GM12878 (cell line): ENCODE measurements at regions not wholly inside any gene's neighbourhood (a gene's known extent, or its start where the extent isn't known, plus 50 kb on each side); places are given as distances from the start of the nearest gene placed in this dataset.

Experiments
- ATAC-seq: fragments of 200-7000 bp; cut with Tn5 transposase; 3 replicates; pipeline ENCODE4 v1.9.1; 2020; ENCODE audit warnings: mild to moderate bottlenecking, moderate library complexity
- BruUV-seq: library from RNA; stranded (reverse); fragments of 400-500 nt; replicated peaks from 2 replicates; lab custom pipeline; 2021; lab: Mats Ljungman, UMichigan
- CTCF ChIA-PET: fragments of 300-600 bp; sonication (Branson Sonifier 250); formaldehyde crosslinking; extraction: SDS; loops from one replicate; lab custom pipeline; 2021; ENCODE audit warnings: inconsistent platforms; lab: Yijun Ruan, JAX
- POLR2A ChIA-PET: fragments of 350-600 bp; formaldehyde crosslinking; extraction: SDS; loops from one replicate; lab custom pipeline; 2021; ENCODE audit warnings: inconsistent platforms; lab: Charles Lee
- RAD21 ChIA-PET: fragments of 300-600 bp; sonication (Branson Sonifier 250); formaldehyde crosslinking; loops from one replicate; lab custom pipeline; 2023; ENCODE audit warnings: antibody characterized with exemption; ENCODE audit not compliant: unreplicated experiment; lab: Charles Lee
- SMC1A ChIA-PET: fragments of 300-600 bp; sonication (Branson Sonifier 250); formaldehyde crosslinking; loops from one replicate; lab custom pipeline; 2023; ENCODE audit not compliant: unreplicated experiment, uncharacterized antibody; lab: Charles Lee
- DNase-seq: peaks from one replicate; pipeline ENCODE4 v3.0.0-alpha.2; 2011; ENCODE audit warnings: low read depth, low spot score
- FAIRE-seq: peaks from 3 replicates; lab custom pipeline; 2011; peaks lifted over from hg19 to GRCh38; lab: Jason Lieb, UNC
- H2AFZ ChIP-seq: 2 replicates; pipeline ENCODE4 v1.6.0; 2011; ENCODE audit warnings: low read depth, low read length, control low read depth; ENCODE audit not compliant: control insufficient read depth
- H3K27ac ChIP-seq: 2 replicates; pipeline ENCODE4 v1.5.1; 2011; ENCODE audit warnings: control low read depth; ENCODE audit not compliant: control insufficient read depth, insufficient read depth
- H3K27me3 ChIP-seq, 2 experiments: replicated peaks in 1 of 2; 2 replicates each; pipeline versions ENCODE4 v1.6.0 to v1.6.1; 2011; ENCODE audit warnings: low read length in 1 of 2; ENCODE audit not compliant: control insufficient read depth in 2 of 2, insufficient read depth in 2 of 2
- H3K36me3 ChIP-seq, 2 experiments: 2 replicates each; pipeline ENCODE4 v1.5.1; 2011; ENCODE audit warnings: low read length in 1 of 2; ENCODE audit not compliant: control insufficient read depth in 2 of 2, insufficient read depth in 2 of 2
- H3K4me1 ChIP-seq: 2 replicates; pipeline ENCODE4 v1.6.1; 2011; ENCODE audit warnings: mild to moderate bottlenecking, low read length, moderate library complexity, mixed read lengths; ENCODE audit not compliant: control insufficient read depth, insufficient read depth
- H3K4me2 ChIP-seq: 2 replicates; pipeline ENCODE4 v1.6.0; 2011; ENCODE audit warnings: control low read depth; ENCODE audit not compliant: control insufficient read depth, insufficient read depth
- H3K4me3 ChIP-seq: fragments of 200-600 bp; sonication (generic); 2 replicates; pipeline ENCODE4 v1.5.1; 2016
- H3K79me2 ChIP-seq: 2 replicates; pipeline ENCODE4 v1.6.0; 2011; ENCODE audit warnings: low read length; ENCODE audit not compliant: control insufficient read depth, insufficient read depth
- H3K9ac ChIP-seq: 2 replicates; pipeline ENCODE4 v1.8.0; 2011; ENCODE audit warnings: low read length, control low read depth, mixed read lengths; ENCODE audit not compliant: control insufficient read depth, insufficient read depth
- H3K9me3 ChIP-seq: replicated peaks from 3 replicates; pipeline ENCODE4 v1.5.1; 2011; ENCODE audit warnings: mild to moderate bottlenecking, low read length; ENCODE audit not compliant: control insufficient read depth, insufficient read depth
- H4K20me1 ChIP-seq: 2 replicates; pipeline ENCODE4 v1.6.0; 2011; ENCODE audit not compliant: control insufficient read depth, insufficient read depth
- RAD21 ChIP-seq: IDR thresholded peaks from 2 replicates; pipeline ENCODE4 v1.6.1; 2011; ENCODE audit warnings: mild to moderate bottlenecking, low read depth, low read length, moderate library complexity; ENCODE audit not compliant: insufficient read depth
- SMC3 ChIP-seq: IDR thresholded peaks from 2 replicates; pipeline ENCODE4 v1.6.1; 2011; ENCODE audit warnings: low read length, improper control_type of control experiment, borderline replicate concordance
- SREBF2 ChIP-seq: IDR thresholded peaks from 2 replicates; pipeline ENCODE4 v1.6.1; 2012; ENCODE audit warnings: mild to moderate bottlenecking, low read length
- SUZ12 ChIP-seq: fragments of 200-600 bp; sonication (generic); IDR thresholded peaks from one replicate; pipeline ENCODE4 v1.6.1; 2018; ENCODE audit warnings: antibody characterized with exemption, mild to moderate bottlenecking; ENCODE audit not compliant: unreplicated experiment
- TARDBP ChIP-seq: IDR thresholded peaks from 2 replicates; pipeline ENCODE4 v1.6.1; 2016; ENCODE audit warnings: borderline replicate concordance
- TBL1XR1 ChIP-seq: IDR thresholded peaks from 2 replicates; pipeline ENCODE4 v1.6.1; 2012; ENCODE audit warnings: low read depth, low read length, improper control_type of control experiment
- WGBS: methylation state at CpG from one replicate; pipeline ENCODE4 v1.1.6; 2016; ENCODE audit warnings: low lambda C conversion rate; ENCODE audit not compliant: insufficient replicate concordance, insufficient coverage; ENCODE audit errors: missing lambda C conversion rate; 5-methylcytosine and 5-hydroxymethylcytosine counted together
- in situ Hi-C: fragments of 300-500 bp; cut with MboI; formaldehyde crosslinking; loops from 9 replicates; pipeline ENCODE4 v1.14.3; 2018; ENCODE audit warnings: mixed read lengths
- intact Hi-C: fragments of 100-400 bp; cut with micrococcal nuclease; formaldehyde crosslinking; loops from one replicate; pipeline ENCODE4 v1.14.2; 2022; ENCODE audit not compliant: unreplicated experiment
- TF ChIP-seq, protein P1 (sequence below), 3 experiments: IDR thresholded peaks in 2 of 3; conservative IDR thresholded peaks in 1 of 3; 2 replicates each; pipeline ENCODE4 v1.5.1; 2011; ENCODE audit warnings: low read depth in 3 of 3, low read length in 3 of 3, mild to moderate bottlenecking in 3 of 3, control low read depth in 2 of 3, moderate library complexity in 2 of 3, inconsistent platforms in 1 of 3, mixed read lengths in 1 of 3; ENCODE audit not compliant: control insufficient read depth in 2 of 3, insufficient read depth in 1 of 3; ENCODE audit errors: extremely low read depth in 1 of 3
- TF ChIP-seq, protein P2 (sequence below): IDR thresholded peaks from 2 replicates; pipeline ENCODE4 v1.6.1; 2012; ENCODE audit warnings: improper control_type of control experiment, low read depth, low read length; ENCODE audit not compliant: insufficient replicate concordance
- TF ChIP-seq, protein P3 (sequence below): IDR thresholded peaks from 2 replicates; pipeline ENCODE4 v1.6.1; 2011; ENCODE audit warnings: low read depth, low read length, improper control_type of control experiment, borderline replicate concordance

DNA sequence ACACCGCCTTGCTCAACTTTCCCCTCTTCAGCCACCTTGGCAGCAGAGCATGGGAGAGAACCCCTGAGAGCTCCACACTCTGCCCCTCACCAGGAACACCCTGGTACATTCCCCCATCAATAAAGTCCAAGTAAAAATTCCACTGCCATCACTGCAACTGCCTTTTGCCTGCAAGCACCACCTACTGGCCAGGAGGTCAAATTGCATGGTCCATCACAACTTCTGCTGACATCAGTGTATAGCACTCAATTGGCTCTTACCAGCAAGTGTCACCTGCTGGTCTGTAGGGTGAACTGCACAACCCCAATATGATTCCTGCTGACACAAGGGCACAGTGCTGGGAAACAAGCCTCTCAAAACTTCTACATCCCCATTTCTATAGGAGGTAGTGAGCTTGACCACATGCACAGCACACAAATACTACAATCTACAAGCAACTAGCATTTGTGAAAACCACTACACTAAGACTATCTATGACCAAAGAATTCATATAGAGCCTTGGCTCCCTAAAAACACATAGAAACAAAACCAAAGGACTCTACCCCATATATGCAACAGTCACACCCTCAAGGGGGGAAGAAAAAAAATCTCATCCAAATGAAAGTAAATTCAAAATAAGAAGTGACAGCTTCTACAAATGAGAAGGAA is 69.2 kb downstream of the FASLG start:
- TF ChIP-seq SMC3 (peak; percentile 36), RAD21 (peak; percentile 52), TARDBP (no peak), SUZ12 (no peak), SREBF2 (no peak), TBL1XR1 (no peak)
- TF ChIP-seq, protein P1, sequence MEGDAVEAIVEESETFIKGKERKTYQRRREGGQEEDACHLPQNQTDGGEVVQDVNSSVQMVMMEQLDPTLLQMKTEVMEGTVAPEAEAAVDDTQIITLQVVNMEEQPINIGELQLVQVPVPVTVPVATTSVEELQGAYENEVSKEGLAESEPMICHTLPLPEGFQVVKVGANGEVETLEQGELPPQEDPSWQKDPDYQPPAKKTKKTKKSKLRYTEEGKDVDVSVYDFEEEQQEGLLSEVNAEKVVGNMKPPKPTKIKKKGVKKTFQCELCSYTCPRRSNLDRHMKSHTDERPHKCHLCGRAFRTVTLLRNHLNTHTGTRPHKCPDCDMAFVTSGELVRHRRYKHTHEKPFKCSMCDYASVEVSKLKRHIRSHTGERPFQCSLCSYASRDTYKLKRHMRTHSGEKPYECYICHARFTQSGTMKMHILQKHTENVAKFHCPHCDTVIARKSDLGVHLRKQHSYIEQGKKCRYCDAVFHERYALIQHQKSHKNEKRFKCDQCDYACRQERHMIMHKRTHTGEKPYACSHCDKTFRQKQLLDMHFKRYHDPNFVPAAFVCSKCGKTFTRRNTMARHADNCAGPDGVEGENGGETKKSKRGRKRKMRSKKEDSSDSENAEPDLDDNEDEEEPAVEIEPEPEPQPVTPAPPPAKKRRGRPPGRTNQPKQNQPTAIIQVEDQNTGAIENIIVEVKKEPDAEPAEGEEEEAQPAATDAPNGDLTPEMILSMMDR (IDR thresholded peaks at IDR 0.05 in 2 of 3, conservative IDR thresholded peaks at IDR 0.05 in 1 of 3; ENCODE audit: control insufficient read depth in 2 of 3, extremely low read depth in 1 of 3, insufficient read depth in 1 of 3, low read depth in 3 of 3, low read length in 3 of 3): peak; percentile 39 to 85 (median 57)
- TF ChIP-seq, protein P2, sequence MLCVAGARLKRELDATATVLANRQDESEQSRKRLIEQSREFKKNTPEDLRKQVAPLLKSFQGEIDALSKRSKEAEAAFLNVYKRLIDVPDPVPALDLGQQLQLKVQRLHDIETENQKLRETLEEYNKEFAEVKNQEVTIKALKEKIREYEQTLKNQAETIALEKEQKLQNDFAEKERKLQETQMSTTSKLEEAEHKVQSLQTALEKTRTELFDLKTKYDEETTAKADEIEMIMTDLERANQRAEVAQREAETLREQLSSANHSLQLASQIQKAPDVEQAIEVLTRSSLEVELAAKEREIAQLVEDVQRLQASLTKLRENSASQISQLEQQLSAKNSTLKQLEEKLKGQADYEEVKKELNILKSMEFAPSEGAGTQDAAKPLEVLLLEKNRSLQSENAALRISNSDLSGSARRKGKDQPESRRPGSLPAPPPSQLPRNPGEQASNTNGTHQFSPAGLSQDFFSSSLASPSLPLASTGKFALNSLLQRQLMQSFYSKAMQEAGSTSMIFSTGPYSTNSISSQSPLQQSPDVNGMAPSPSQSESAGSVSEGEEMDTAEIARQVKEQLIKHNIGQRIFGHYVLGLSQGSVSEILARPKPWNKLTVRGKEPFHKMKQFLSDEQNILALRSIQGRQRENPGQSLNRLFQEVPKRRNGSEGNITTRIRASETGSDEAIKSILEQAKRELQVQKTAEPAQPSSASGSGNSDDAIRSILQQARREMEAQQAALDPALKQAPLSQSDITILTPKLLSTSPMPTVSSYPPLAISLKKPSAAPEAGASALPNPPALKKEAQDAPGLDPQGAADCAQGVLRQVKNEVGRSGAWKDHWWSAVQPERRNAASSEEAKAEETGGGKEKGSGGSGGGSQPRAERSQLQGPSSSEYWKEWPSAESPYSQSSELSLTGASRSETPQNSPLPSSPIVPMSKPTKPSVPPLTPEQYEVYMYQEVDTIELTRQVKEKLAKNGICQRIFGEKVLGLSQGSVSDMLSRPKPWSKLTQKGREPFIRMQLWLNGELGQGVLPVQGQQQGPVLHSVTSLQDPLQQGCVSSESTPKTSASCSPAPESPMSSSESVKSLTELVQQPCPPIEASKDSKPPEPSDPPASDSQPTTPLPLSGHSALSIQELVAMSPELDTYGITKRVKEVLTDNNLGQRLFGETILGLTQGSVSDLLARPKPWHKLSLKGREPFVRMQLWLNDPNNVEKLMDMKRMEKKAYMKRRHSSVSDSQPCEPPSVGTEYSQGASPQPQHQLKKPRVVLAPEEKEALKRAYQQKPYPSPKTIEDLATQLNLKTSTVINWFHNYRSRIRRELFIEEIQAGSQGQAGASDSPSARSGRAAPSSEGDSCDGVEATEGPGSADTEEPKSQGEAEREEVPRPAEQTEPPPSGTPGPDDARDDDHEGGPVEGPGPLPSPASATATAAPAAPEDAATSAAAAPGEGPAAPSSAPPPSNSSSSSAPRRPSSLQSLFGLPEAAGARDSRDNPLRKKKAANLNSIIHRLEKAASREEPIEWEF: no peak
- TF ChIP-seq, protein P3, sequence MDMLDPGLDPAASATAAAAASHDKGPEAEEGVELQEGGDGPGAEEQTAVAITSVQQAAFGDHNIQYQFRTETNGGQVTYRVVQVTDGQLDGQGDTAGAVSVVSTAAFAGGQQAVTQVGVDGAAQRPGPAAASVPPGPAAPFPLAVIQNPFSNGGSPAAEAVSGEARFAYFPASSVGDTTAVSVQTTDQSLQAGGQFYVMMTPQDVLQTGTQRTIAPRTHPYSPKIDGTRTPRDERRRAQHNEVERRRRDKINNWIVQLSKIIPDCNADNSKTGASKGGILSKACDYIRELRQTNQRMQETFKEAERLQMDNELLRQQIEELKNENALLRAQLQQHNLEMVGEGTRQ: no peak
- peaks cover 7% of the 10 kb centered on the region for H3K4me1 ChIP-seq
- no peak overlapping the region for H3K4me3 ChIP-seq
- DNase-seq: no peak
- ATAC-seq: peak; percentile 84
- intact Hi-C loops (no loop called here), in situ Hi-C loops (no loop called here)
- no peak overlapping the region for H2AFZ ChIP-seq
- RAD21 ChIA-PET: no interaction called here
- no peak overlapping the region for H3K27ac ChIP-seq
- CTCF ChIA-PET: interaction anchor here (1.0 to 2.3 kb wide), 5 partner anchors 9 to 723 kb away, joined by 4 to 8 read pairs (median 6); partner anchors contain the start of gene PIGC
- H3K79me2 ChIP-seq: no peaks in the 10 kb centered on the region
- H3K27me3 ChIP-seq: no peaks in the 10 kb centered on the region
- SMC1A ChIA-PET: interaction anchor here (0.6 to 2.6 kb wide), 4 partner anchors 13 to 481 kb away, joined by 3 to 10 read pairs (median 4); no protein-coding TSS in a partner anchor
- no peaks in the 10 kb centered on the region for H3K36me3 ChIP-seq
- no peaks in the 10 kb centered on the region for H4K20me1 ChIP-seq
- H3K4me2 ChIP-seq: no peak overlapping the region
- POLR2A ChIA-PET: no interaction called here
- H3K9ac ChIP-seq: no peak overlapping the region
- H3K9me3 ChIP-seq: peaks cover 2% of the 10 kb centered on the region
- BruUV-seq: no TSS peak
- FAIRE-seq: peak; percentile 76
- WGBS: 100% methylated on average over 1 of the region's 1 CpG
